SJSA1 (cell line): ENCODE measurements at regions not wholly inside any gene's neighbourhood (a gene's known extent, or its start where the extent isn't known, plus 50 kb on each side); places are given as distances from the start of the nearest gene placed in this dataset.
A peak's percentile ranks its signal among the peaks of the same experiment; 100 is the strongest.

Experiments
- DNase-seq, 2 experiments: peaks; one replicate each; pipeline ENCODE4 v3.0.0-alpha.2; 2015 to 2020; ENCODE audit warnings: low spot score in 2 of 2, low read depth in 1 of 2
- H3K27ac ChIP-seq: fragments of 250-450 bp; sonication (Bioruptor Pico); 2 replicates; pipeline ENCODE4 v1.5.1; 2020; ENCODE audit warnings: mild to moderate bottlenecking, moderate library complexity
- H3K27me3 ChIP-seq: fragments of 250-450 bp; sonication (Bioruptor Pico); replicated peaks from 2 replicates; pipeline ENCODE4 v1.5.1; 2020; ENCODE audit warnings: mild to moderate bottlenecking, moderate library complexity
- H3K36me3 ChIP-seq: fragments of 250-450 bp; sonication (Bioruptor Pico); 2 replicates; pipeline ENCODE4 v1.5.1; 2020; ENCODE audit warnings: mild to moderate bottlenecking
- H3K4me1 ChIP-seq: fragments of 250-450 bp; sonication (Bioruptor Pico); replicated peaks from 2 replicates; pipeline ENCODE4 v1.6.1; 2021; ENCODE audit warnings: mild to moderate bottlenecking
- H3K4me3 ChIP-seq: fragments of 250-450 bp; sonication (Bioruptor Pico); 2 replicates; pipeline ENCODE4 v1.5.1; 2020; ENCODE audit warnings: mild to moderate bottlenecking
- H3K9me3 ChIP-seq: fragments of 250-450 bp; sonication (Bioruptor Pico); replicated peaks from 2 replicates; pipeline ENCODE4 v1.5.1; 2020; ENCODE audit warnings: mild to moderate bottlenecking

DNA sequence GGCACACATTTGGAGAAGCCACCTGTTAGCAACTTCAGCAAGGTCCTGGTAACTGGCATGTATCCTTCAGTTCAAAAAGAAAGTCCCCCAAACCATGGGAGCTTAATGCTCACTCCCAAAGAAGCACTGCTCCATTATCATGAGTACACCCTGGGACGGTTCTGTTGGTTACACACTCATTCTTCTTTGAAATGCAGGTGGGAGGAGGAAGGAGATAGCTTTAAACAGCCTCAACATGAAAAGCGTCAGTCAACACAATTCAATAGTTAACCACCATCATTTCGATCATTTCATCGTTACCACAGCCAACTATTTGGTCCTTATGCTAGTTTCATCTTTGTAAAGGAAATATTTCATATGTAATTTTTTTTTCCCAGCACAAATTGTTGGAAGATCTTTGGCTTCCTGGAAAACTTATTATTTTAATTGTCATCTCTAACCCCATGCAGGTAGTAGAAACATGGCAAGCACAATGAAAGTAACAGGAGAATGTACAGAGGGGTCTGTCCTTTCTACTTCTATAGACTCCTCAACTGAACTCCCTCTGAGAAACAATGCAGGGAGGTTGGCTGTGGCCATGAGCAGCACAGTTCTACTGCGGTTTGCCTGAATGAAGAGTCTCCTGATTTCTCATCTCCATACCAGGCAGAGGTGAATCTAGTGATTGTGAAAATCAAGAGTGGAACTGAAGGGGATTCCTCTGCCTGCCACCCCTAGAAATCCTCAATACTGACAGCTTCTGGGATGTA, 196.4 kb upstream of the FOXN3 start:
- DNase-seq = no peak
- peaks cover 17% of the 10 kb centered on the region for H3K4me1 ChIP-seq
- no peaks in the 10 kb centered on the region for H3K9me3 ChIP-seq
- H3K4me3 ChIP-seq = no peak overlapping the region
- no peaks in the 10 kb centered on the region for H3K36me3 ChIP-seq
- no peaks in the 10 kb centered on the region for H3K27me3 ChIP-seq
- no peak overlapping the region for H3K27ac ChIP-seq

DNA sequence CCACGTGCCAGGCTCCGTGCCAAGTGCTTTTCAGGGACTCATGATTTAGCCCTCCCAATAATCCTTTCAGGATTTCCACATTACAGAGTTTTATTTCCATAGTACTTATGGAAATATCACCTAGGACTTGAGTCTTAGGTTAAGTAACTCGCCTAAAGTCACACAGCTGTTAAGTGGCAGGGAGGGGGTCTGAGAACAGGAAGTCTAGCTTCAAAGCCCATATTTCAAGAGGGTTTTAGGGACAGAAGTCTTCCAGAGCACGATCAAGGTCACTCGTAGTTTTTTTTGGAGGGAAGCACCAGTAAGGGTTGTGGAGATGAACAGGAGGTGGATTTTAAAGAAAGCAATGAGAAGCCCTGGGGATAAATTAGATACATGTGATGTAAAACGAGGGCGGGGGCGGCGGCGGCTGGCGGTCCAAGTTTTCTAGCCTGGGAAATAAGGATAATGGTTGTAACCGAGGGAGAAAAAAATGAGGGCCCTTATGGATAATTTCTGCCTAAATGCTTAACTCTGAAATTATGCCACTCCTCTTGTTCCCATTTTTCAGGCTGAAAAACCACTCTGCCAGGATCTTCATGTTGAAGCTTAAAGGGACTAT, 192.6 kb upstream of the FOXN3 start:
- H3K36me3 ChIP-seq = no peaks in the 10 kb centered on the region
- no peak for DNase-seq
- H3K4me1 ChIP-seq = no peaks in the 10 kb centered on the region
- H3K4me3 ChIP-seq = no peak overlapping the region
- no peaks in the 10 kb centered on the region for H3K9me3 ChIP-seq
- no peak overlapping the region for H3K27ac ChIP-seq
- H3K27me3 ChIP-seq = no peaks in the 10 kb centered on the region

GRCh38 chr14:89607453-89607852, 190.4 kb upstream of the FOXN3 start:
- no peaks in the 10 kb centered on the region for H3K36me3 ChIP-seq
- peaks cover 2% of the 10 kb centered on the region; the same call in 1 of the 2 replicates for H3K9me3 ChIP-seq
- H3K27ac ChIP-seq = no peak overlapping the region
- DNase-seq = no peak
- no peak overlapping the region for H3K4me3 ChIP-seq
- no peaks in the 10 kb centered on the region for H3K27me3 ChIP-seq
- H3K4me1 ChIP-seq = no peaks in the 10 kb centered on the region

GRCh38 chr14:89603938-89604480, 187.0 kb upstream of the FOXN3 start:
- no peaks in the 10 kb centered on the region for H3K27me3 ChIP-seq
- no peak overlapping the region for H3K4me3 ChIP-seq
- no peaks in the 10 kb centered on the region for H3K36me3 ChIP-seq
- H3K9me3 ChIP-seq = peaks cover 8% of the 10 kb centered on the region
- no peak for DNase-seq
- peaks cover 8% of the 10 kb centered on the region for H3K4me1 ChIP-seq
- no peak overlapping the region for H3K27ac ChIP-seq

GRCh38 chr14:89600950-89601826, 184.2 kb upstream of the FOXN3 start:
- no peak for DNase-seq
- peaks cover 12% of the 10 kb centered on the region for H3K9me3 ChIP-seq
- H3K27ac ChIP-seq = no peak overlapping the region; the same call in 1 of the 2 replicates
- H3K4me3 ChIP-seq = no peak overlapping the region
- no peaks in the 10 kb centered on the region for H3K27me3 ChIP-seq
- H3K36me3 ChIP-seq = no peaks in the 10 kb centered on the region
- peaks cover 8% of the 10 kb centered on the region for H3K4me1 ChIP-seq

DNA sequence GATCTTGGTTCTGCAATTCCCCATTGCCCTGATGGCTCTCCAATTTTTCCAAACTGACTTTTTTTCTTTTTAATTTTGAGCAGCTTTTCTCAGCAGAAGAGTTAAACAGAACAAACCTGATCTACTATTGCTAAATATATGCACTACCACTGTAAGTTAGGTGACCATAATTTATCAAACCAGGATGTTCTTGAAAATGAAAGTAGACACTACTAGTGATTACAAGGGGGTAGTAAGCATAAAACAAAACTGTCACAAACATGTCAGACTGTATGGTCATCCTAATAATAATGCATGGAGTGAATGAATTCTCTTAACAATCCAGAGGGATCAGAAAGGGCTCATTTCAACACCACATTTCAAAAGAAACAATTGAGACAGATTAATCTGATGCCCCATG, 183.0 kb upstream of the FOXN3 start:
- H3K4me1 ChIP-seq = peaks cover 8% of the 10 kb centered on the region
- H3K4me3 ChIP-seq = no peak overlapping the region
- H3K36me3 ChIP-seq = no peaks in the 10 kb centered on the region
- no peaks in the 10 kb centered on the region for H3K27me3 ChIP-seq
- H3K9me3 ChIP-seq = peaks cover 12% of the 10 kb centered on the region
- no peak for DNase-seq
- H3K27ac ChIP-seq = no peak overlapping the region

DNA sequence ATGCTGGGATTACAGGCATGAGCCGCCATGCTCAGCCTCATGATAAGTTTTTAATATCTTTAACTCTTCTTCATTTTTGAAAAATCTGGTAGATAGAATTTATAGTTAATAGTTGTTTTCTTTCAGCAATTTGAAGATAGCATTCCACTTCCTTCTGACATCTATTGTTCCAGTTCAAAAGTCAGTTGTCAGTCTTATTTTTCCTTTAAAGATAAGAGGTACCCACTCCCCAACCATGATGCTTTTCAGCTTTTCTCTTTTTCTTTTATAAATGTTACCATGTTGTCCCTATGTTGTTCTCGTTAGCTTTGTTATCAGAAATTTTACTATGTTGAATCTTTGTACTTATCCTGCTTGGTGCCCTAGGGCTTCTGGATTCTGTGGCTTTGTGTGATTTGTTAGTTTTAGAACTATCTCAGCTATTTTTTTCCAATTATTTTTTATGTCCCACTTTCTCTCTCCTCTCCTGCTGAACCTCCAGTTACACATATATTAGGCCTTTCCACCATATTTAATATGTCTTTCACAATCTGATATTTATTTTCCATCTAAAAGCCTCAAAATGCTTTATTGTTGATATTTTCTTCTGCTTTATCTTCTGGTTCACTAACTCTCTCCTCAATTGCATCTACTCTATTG, 181.6 kb upstream of the FOXN3 start:
- Histone ChIP-seq H3K36me3 (no peaks in the 10 kb centered on the region), H3K4me1 (peaks cover 8% of the 10 kb centered on the region), H3K4me3 (no peak overlapping the region), H3K27me3 (no peaks in the 10 kb centered on the region), H3K9me3 (peaks cover 12% of the 10 kb centered on the region), H3K27ac (no peak overlapping the region)
- peak in 1 of 2 experiments; percentile 19 for DNase-seq

- H3K27ac ChIP-seq = no peak overlapping the region
- H3K36me3 ChIP-seq = no peaks in the 10 kb centered on the region
- no peaks in the 10 kb centered on the region for H3K4me1 ChIP-seq
- DNase-seq = no peak
- H3K9me3 ChIP-seq = no peaks in the 10 kb centered on the region
- H3K27me3 ChIP-seq = no peaks in the 10 kb centered on the region
- no peak overlapping the region for H3K4me3 ChIP-seq
Measured at GRCh38 chr14:89592961-89593360, 175.9 kb upstream of the FOXN3 start.

- no peaks in the 10 kb centered on the region for H3K4me1 ChIP-seq
- no peaks in the 10 kb centered on the region for H3K9me3 ChIP-seq
- H3K4me3 ChIP-seq = no peak overlapping the region
- no peaks in the 10 kb centered on the region for H3K27me3 ChIP-seq
- no peak for DNase-seq
- no peak overlapping the region for H3K27ac ChIP-seq
- no peaks in the 10 kb centered on the region for H3K36me3 ChIP-seq
Measured at GRCh38 chr14:89589400-89590118, 172.5 kb upstream of the FOXN3 start.

DNA sequence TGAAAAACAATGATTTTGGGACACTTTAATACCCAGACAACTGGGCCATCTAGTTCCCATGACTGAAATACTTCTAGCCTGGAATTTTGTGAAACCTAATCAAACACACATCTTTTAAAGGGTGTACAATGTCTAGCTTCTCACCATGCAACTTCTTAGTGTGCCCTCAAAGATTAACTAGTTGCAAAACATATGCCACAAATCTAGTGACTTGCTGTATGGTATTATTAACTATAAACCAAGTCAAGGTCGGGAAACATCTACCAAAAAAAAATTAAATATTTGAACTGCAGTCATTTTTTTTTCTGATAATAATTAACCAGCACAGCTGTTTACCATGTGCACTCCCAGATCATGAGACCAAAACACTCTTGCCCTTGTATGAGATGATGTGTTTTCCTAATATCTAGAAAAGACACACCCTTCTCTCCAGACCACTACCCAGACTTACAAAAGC, 171.8 kb upstream of the FOXN3 start:
- H3K4me1 ChIP-seq = no peaks in the 10 kb centered on the region
- no peak overlapping the region for H3K4me3 ChIP-seq
- no peaks in the 10 kb centered on the region for H3K27me3 ChIP-seq
- no peaks in the 10 kb centered on the region for H3K36me3 ChIP-seq
- no peaks in the 10 kb centered on the region for H3K9me3 ChIP-seq
- no peak overlapping the region for H3K27ac ChIP-seq
- no peak for DNase-seq

DNA sequence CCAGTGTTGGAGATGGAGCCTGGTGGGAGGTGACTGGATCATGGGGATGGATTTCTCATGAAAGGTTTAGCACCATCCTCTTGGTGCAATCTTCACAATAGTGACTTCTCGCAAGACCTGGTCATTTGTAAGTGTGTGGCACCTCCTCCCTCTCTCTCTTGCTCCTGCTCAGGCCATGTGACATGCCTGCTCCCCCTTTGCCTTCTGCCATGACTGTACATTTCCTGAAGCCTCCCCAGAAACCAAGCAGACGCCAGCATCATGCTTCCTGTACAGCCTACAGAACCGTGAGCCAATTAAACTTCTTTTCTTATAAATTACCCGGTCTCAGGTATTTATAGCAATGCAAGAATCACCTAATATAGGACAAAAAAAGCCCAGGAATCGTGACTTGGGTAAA, 171.0 kb upstream of the FOXN3 start:
- no peak for DNase-seq
- Histone ChIP-seq H3K4me1 (no peaks in the 10 kb centered on the region), H3K27ac (no peak overlapping the region), H3K27me3 (no peaks in the 10 kb centered on the region), H3K9me3 (no peaks in the 10 kb centered on the region), H3K36me3 (no peaks in the 10 kb centered on the region), H3K4me3 (no peak overlapping the region)

DNA sequence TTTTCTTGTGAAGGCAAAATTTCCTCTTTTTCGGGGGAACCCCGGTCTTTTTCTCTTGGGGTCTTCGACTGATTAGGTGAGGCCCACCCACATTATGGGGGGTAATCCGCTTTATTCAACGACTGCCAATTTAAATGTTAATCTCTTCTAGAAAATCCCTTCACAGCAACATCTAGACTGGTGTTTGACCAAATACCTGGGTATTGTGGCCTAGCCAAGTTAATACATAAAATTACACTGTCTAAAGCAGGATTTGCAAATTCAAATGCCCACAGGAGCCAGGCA, 170.0 kb upstream of the FOXN3 start:
- no peak overlapping the region for H3K4me3 ChIP-seq
- H3K4me1 ChIP-seq = no peaks in the 10 kb centered on the region
- no peaks in the 10 kb centered on the region for H3K9me3 ChIP-seq
- no peak for DNase-seq
- H3K27me3 ChIP-seq = no peaks in the 10 kb centered on the region
- no peak overlapping the region for H3K27ac ChIP-seq
- H3K36me3 ChIP-seq = no peaks in the 10 kb centered on the region
